ENCODE measurements at regions not wholly inside any gene's neighbourhood (a gene's known extent, or its start where the extent isn't known, plus 50 kb on each side); places are given as distances from the start of the nearest gene placed in this dataset.

- no peak for TF ChIP-seq MAX (IDR thresholded peaks at IDR 0.05; ENCODE audit: low read depth)
- no peak for TF ChIP-seq EP300 (IDR thresholded peaks at IDR 0.05; ENCODE audit: borderline replicate concordance in 1 of 2, low read depth in 1 of 2, low read length in 1 of 2)
- TF ChIP-seq POLR2AphosphoS5 (IDR thresholded peaks at IDR 0.05; ENCODE audit: low read depth, low read length), result no peak
- no peak for TF ChIP-seq RAD21 (IDR thresholded peaks at IDR 0.05; ENCODE audit: low read length)
- TF ChIP-seq CTCF (IDR thresholded peaks at IDR 0.05), result no peak
- TF ChIP-seq JUND (IDR thresholded peaks at IDR 0.05), result no peak
Observed at GRCh38 chr14:98701377-98701776, 570.6 kb downstream of the BCL11B start.

Measured in SK-N-SH (cell line).